ENCODE measurements at regions not wholly inside any gene's neighbourhood (a gene's known extent, or its start where the extent isn't known, plus 50 kb on each side); places are given as distances from the start of the nearest gene placed in this dataset.

- no peak for TF ChIP-seq CTCF (IDR thresholded peaks at IDR 0.05)
- TF ChIP-seq POLR2A (IDR thresholded peaks at IDR 0.05), result no peak
Measured at GRCh38 chr10:78124167-78124566, 90.5 kb downstream of the RPS24 start.

Measured in testis (tissue), 2 donors.